ENCODE measurements at regions not wholly inside any gene's neighbourhood (a gene's known extent, or its start where the extent isn't known, plus 50 kb on each side); places are given as distances from the start of the nearest gene placed in this dataset.
"Not testable (repeated sequence)": the region's sequence is repeated elsewhere in the genome, so short reads cannot be mapped to it uniquely, and the experiment has no call there.

GRCh38 chr7:6950231-6950630, 124.2 kb upstream of the CCZ1B start:
- H3K27me3 ChIP-seq (ENCODE audit: low read length); H3K4me2 ChIP-seq (ENCODE audit: low read depth, low read length, poor library complexity, severe bottlenecking); DNase-seq; H3K9me2 ChIP-seq (replicated peaks; ENCODE audit: insufficient read depth, low read length); H3K4me3 ChIP-seq (ENCODE audit: low read length); H3K79me2 ChIP-seq (ENCODE audit: low read length); H3K27ac ChIP-seq (ENCODE audit: low read length); H3K4me1 ChIP-seq (ENCODE audit: low read length); H2AFZ ChIP-seq (ENCODE audit: low read length); H4K20me1 ChIP-seq (ENCODE audit: insufficient read depth, low read depth, low read length); H3K9ac ChIP-seq (ENCODE audit: low read length); H3K9me3 ChIP-seq (ENCODE audit: low read length); H3K36me3 ChIP-seq (ENCODE audit: insufficient read depth, low read length): not testable (repeated sequence)

GRCh38 chr7:6951553-6951952, 125.5 kb upstream of the CCZ1B start:
- not testable (repeated sequence) for H3K4me2 ChIP-seq (ENCODE audit: low read depth, low read length, poor library complexity, severe bottlenecking); H3K9me2 ChIP-seq (replicated peaks; ENCODE audit: insufficient read depth, low read length); DNase-seq; H3K27ac ChIP-seq (ENCODE audit: low read length); H3K36me3 ChIP-seq (ENCODE audit: insufficient read depth, low read length); H2AFZ ChIP-seq (ENCODE audit: low read length); H3K79me2 ChIP-seq (ENCODE audit: low read length); H3K4me3 ChIP-seq (ENCODE audit: low read length); H3K9me3 ChIP-seq (ENCODE audit: low read length); H3K27me3 ChIP-seq (ENCODE audit: low read length); H4K20me1 ChIP-seq (ENCODE audit: insufficient read depth, low read depth, low read length); H3K4me1 ChIP-seq (ENCODE audit: low read length); H3K9ac ChIP-seq (ENCODE audit: low read length)

GRCh38 chr7:6953138-6953797, 127.2 kb upstream of the CCZ1B start:
- DNase-seq = not testable (repeated sequence)

GRCh38 chr7:6953798-6954181, 127.7 kb upstream of the CCZ1B start:
- H3K4me3 ChIP-seq (ENCODE audit: low read length); H4K20me1 ChIP-seq (ENCODE audit: insufficient read depth, low read depth, low read length); H3K79me2 ChIP-seq (ENCODE audit: low read length); H3K4me2 ChIP-seq (ENCODE audit: low read depth, low read length, poor library complexity, severe bottlenecking); H2AFZ ChIP-seq (ENCODE audit: low read length); H3K27me3 ChIP-seq (ENCODE audit: low read length); H3K27ac ChIP-seq (ENCODE audit: low read length); H3K9ac ChIP-seq (ENCODE audit: low read length); H3K9me3 ChIP-seq (ENCODE audit: low read length); H3K36me3 ChIP-seq (ENCODE audit: insufficient read depth, low read length); H3K9me2 ChIP-seq (replicated peaks; ENCODE audit: insufficient read depth, low read length); H3K4me1 ChIP-seq (ENCODE audit: low read length); DNase-seq: not testable (repeated sequence)

More at GRCh38 chr7:6953138-6953797, 127.2 kb upstream of the CCZ1B start:
- H3K27me3 ChIP-seq (ENCODE audit: low read length); H4K20me1 ChIP-seq (ENCODE audit: insufficient read depth, low read depth, low read length); H2AFZ ChIP-seq (ENCODE audit: low read length); H3K9me3 ChIP-seq (ENCODE audit: low read length); H3K4me3 ChIP-seq (ENCODE audit: low read length); H3K9ac ChIP-seq (ENCODE audit: low read length); H3K79me2 ChIP-seq (ENCODE audit: low read length); H3K9me2 ChIP-seq (replicated peaks; ENCODE audit: insufficient read depth, low read length); H3K27ac ChIP-seq (ENCODE audit: low read length); H3K36me3 ChIP-seq (ENCODE audit: insufficient read depth, low read length); H3K4me1 ChIP-seq (ENCODE audit: low read length); H3K4me2 ChIP-seq (ENCODE audit: low read depth, low read length, poor library complexity, severe bottlenecking): not testable (repeated sequence)

GRCh38 chr7:6955385-6955784, 129.3 kb upstream of the CCZ1B start:
- H4K20me1 ChIP-seq (ENCODE audit: insufficient read depth, low read depth, low read length); H3K27ac ChIP-seq (ENCODE audit: low read length); H3K27me3 ChIP-seq (ENCODE audit: low read length); H3K79me2 ChIP-seq (ENCODE audit: low read length); H3K9me3 ChIP-seq (ENCODE audit: low read length); DNase-seq; H3K9me2 ChIP-seq (replicated peaks; ENCODE audit: insufficient read depth, low read length); H2AFZ ChIP-seq (ENCODE audit: low read length); H3K36me3 ChIP-seq (ENCODE audit: insufficient read depth, low read length); H3K9ac ChIP-seq (ENCODE audit: low read length); H3K4me2 ChIP-seq (ENCODE audit: low read depth, low read length, poor library complexity, severe bottlenecking); H3K4me3 ChIP-seq (ENCODE audit: low read length); H3K4me1 ChIP-seq (ENCODE audit: low read length): not testable (repeated sequence)

GRCh38 chr7:6955990-6956566, 130.0 kb upstream of the CCZ1B start:
- not testable (repeated sequence) for H2AFZ ChIP-seq (ENCODE audit: low read length); H3K4me2 ChIP-seq (ENCODE audit: low read depth, low read length, poor library complexity, severe bottlenecking); H3K36me3 ChIP-seq (ENCODE audit: insufficient read depth, low read length); H3K9me2 ChIP-seq (replicated peaks; ENCODE audit: insufficient read depth, low read length); H3K4me3 ChIP-seq (ENCODE audit: low read length); H3K27me3 ChIP-seq (ENCODE audit: low read length); H3K9ac ChIP-seq (ENCODE audit: low read length); H3K4me1 ChIP-seq (ENCODE audit: low read length); H3K9me3 ChIP-seq (ENCODE audit: low read length); DNase-seq; H4K20me1 ChIP-seq (ENCODE audit: insufficient read depth, low read depth, low read length); H3K27ac ChIP-seq (ENCODE audit: low read length); H3K79me2 ChIP-seq (ENCODE audit: low read length)

GRCh38 chr7:6958371-6958770, 132.3 kb upstream of the CCZ1B start:
- not testable (repeated sequence) for H3K4me2 ChIP-seq (ENCODE audit: low read depth, low read length, poor library complexity, severe bottlenecking); H3K27ac ChIP-seq (ENCODE audit: low read length); H3K9me2 ChIP-seq (replicated peaks; ENCODE audit: insufficient read depth, low read length)

GRCh38 chr7:6959942-6960341, 133.9 kb upstream of the CCZ1B start:
- H3K4me2 ChIP-seq (ENCODE audit: low read depth, low read length, poor library complexity, severe bottlenecking); H3K9ac ChIP-seq (ENCODE audit: low read length); H3K9me3 ChIP-seq (ENCODE audit: low read length); H3K36me3 ChIP-seq (ENCODE audit: insufficient read depth, low read length); H3K4me3 ChIP-seq (ENCODE audit: low read length); H2AFZ ChIP-seq (ENCODE audit: low read length); H3K9me2 ChIP-seq (replicated peaks; ENCODE audit: insufficient read depth, low read length); H3K79me2 ChIP-seq (ENCODE audit: low read length); H3K27me3 ChIP-seq (ENCODE audit: low read length); H3K27ac ChIP-seq (ENCODE audit: low read length); DNase-seq; H3K4me1 ChIP-seq (ENCODE audit: low read length); H4K20me1 ChIP-seq (ENCODE audit: insufficient read depth, low read depth, low read length): not testable (repeated sequence)

More at GRCh38 chr7:6958371-6958770, 132.3 kb upstream of the CCZ1B start:
- not testable (repeated sequence) for H3K9ac ChIP-seq (ENCODE audit: low read length); H3K9me3 ChIP-seq (ENCODE audit: low read length); H3K4me1 ChIP-seq (ENCODE audit: low read length); H3K36me3 ChIP-seq (ENCODE audit: insufficient read depth, low read length); H3K79me2 ChIP-seq (ENCODE audit: low read length); H3K4me3 ChIP-seq (ENCODE audit: low read length); H4K20me1 ChIP-seq (ENCODE audit: insufficient read depth, low read depth, low read length); DNase-seq; H3K27me3 ChIP-seq (ENCODE audit: low read length); H2AFZ ChIP-seq (ENCODE audit: low read length)

- not testable (repeated sequence) for H3K79me2 ChIP-seq (ENCODE audit: low read length); H3K4me3 ChIP-seq (ENCODE audit: low read length); H3K9me3 ChIP-seq (ENCODE audit: low read length); H3K9ac ChIP-seq (ENCODE audit: low read length); H2AFZ ChIP-seq (ENCODE audit: low read length); DNase-seq; H3K4me2 ChIP-seq (ENCODE audit: low read depth, low read length, poor library complexity, severe bottlenecking); H4K20me1 ChIP-seq (ENCODE audit: insufficient read depth, low read depth, low read length); H3K4me1 ChIP-seq (ENCODE audit: low read length); H3K27me3 ChIP-seq (ENCODE audit: low read length); H3K36me3 ChIP-seq (ENCODE audit: insufficient read depth, low read length); H3K27ac ChIP-seq (ENCODE audit: low read length); H3K9me2 ChIP-seq (replicated peaks; ENCODE audit: insufficient read depth, low read length)
Measured at GRCh38 chr7:6962871-6963270, 136.8 kb upstream of the CCZ1B start.
